Right lobe of liver (tissue), 4 donors: ENCODE measurements at regions not wholly inside any gene's neighbourhood (a gene's known extent, or its start where the extent isn't known, plus 50 kb on each side); places are given as distances from the start of the nearest gene placed in this dataset.

Source experiments
- POLR2A ChIP-seq: fragments of 450-650 bp; IDR thresholded peaks from one replicate; pipeline ENCODE4 v1.6.1; 2017; ENCODE audit warnings: antibody characterized with exemption, mild to moderate bottlenecking
- TF ChIP-seq, protein P1 (sequence below), 4 donors: fragments of 200-600 bp in 3 of 4; fragments of 450-650 bp in 1 of 4; IDR thresholded peaks; one replicate each; pipeline versions ENCODE4 v1.5.1 to v1.8.0; 2016 to 2022; ENCODE audit warnings: antibody characterized with exemption in 4 of 4, mild to moderate bottlenecking in 2 of 4
- donor health status: DM: no; HTN: no; CAD: no.
- donor health status: DM: no; HTN: no; CAD: no.
- donor health status: DM: no; HTN: yes; CAD: no.

DNA sequence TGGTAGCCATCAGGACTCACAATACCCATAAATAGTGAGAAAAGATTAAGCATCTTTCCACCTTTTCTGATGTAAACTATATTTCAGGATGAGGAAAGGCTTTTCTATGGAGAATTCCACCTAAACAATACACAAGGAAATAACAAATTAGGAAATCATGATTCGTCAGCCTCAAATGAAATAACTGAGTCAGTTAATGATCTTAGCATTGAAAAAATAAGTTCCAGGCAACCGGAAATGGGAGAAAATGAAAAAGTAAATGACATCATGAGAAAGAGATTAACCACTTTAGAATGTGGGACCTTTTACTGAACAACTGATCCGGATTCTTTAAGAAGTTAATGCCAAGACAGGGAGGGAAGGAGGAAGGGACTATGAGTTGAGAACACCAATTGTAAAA, 742.3 kb downstream of the TNS3 start:
- TF ChIP-seq, protein P1, sequence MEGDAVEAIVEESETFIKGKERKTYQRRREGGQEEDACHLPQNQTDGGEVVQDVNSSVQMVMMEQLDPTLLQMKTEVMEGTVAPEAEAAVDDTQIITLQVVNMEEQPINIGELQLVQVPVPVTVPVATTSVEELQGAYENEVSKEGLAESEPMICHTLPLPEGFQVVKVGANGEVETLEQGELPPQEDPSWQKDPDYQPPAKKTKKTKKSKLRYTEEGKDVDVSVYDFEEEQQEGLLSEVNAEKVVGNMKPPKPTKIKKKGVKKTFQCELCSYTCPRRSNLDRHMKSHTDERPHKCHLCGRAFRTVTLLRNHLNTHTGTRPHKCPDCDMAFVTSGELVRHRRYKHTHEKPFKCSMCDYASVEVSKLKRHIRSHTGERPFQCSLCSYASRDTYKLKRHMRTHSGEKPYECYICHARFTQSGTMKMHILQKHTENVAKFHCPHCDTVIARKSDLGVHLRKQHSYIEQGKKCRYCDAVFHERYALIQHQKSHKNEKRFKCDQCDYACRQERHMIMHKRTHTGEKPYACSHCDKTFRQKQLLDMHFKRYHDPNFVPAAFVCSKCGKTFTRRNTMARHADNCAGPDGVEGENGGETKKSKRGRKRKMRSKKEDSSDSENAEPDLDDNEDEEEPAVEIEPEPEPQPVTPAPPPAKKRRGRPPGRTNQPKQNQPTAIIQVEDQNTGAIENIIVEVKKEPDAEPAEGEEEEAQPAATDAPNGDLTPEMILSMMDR (IDR thresholded peaks at IDR 0.05), result no peak
- TF ChIP-seq POLR2A, result no peak
